ENCODE measurements at regions not wholly inside any gene's neighbourhood (a gene's known extent, or its start where the extent isn't known, plus 50 kb on each side); places are given as distances from the start of the nearest gene placed in this dataset.
A peak's percentile ranks its signal among the peaks of the same experiment; 100 is the strongest.

GRCh38 chr10:31604096-31604495 lies 285.1 kb downstream of the ZEB1 start:
- no peaks in the 10 kb centered on the region for H3K27me3 ChIP-seq
- WGBS, 2 donors = 65 to 72% methylated on average over 12 of the region's 12 CpGs
- no peak for TF ChIP-seq CTCF (IDR thresholded peaks at IDR 0.05)
- H3K27ac ChIP-seq = peak overlapping the region; percentile 74 to 95 (median 90)
- peak overlapping the region in 8 of 10 donors; percentile 51 to 76 (median 64) for H3K4me3 ChIP-seq
- no peaks in the 10 kb centered on the region for H3K9me3 ChIP-seq
- no peaks in the 10 kb centered on the region for H3K36me3 ChIP-seq
- peaks cover 0 to 46% (median 17%) of the 10 kb centered on the region in 9 donors for H3K4me1 ChIP-seq
- DNase-seq (peak in 1 of 2 donors; percentile 27), ATAC-seq (peak in 2 of 8 donors; percentile 4 to 6)
- intact Hi-C loops (cut with DNase I) = loop anchor here in 4 of 10 donors (5.0 to 10.0 kb wide), 4 partner anchors 93 to 819 kb away; no protein-coding TSS in a partner anchor

- H3K4me3 ChIP-seq = peak overlapping the region; percentile 48 to 76 (median 64)
- no peaks in the 10 kb centered on the region for H3K27me3 ChIP-seq
- peak in 1 of 9 donors; percentile 13 for TF ChIP-seq CTCF (IDR thresholded peaks at IDR 0.05)
- H3K36me3 ChIP-seq = no peaks in the 10 kb centered on the region
- WGBS, 2 donors = 5 to 6% methylated on average over 61 to 67 of the region's 68 CpGs
- peaks cover 0 to 46% (median 17%) of the 10 kb centered on the region in 9 donors for H3K4me1 ChIP-seq
- peak; percentile 96 to 97 for DNase-seq
- ATAC-seq = peak; percentile 94 to 98 (median 96)
- intact Hi-C loops (cut with DNase I) = loop anchor here in 5 of 10 donors (1.0 to 10.0 kb wide), 6 partner anchors 94 to 819 kb away; no protein-coding TSS in a partner anchor
- no peaks in the 10 kb centered on the region for H3K9me3 ChIP-seq
- H3K27ac ChIP-seq = peak overlapping the region; percentile 74 to 95 (median 90)
Measured at GRCh38 chr10:31603235-31604087, 284.4 kb downstream of the ZEB1 start.

- WGBS, 2 donors = 3 to 6% methylated on average over 22 of the region's 22 CpGs
- no peaks in the 10 kb centered on the region for H3K27me3 ChIP-seq
- ATAC-seq (peak; percentile 62 to 79 (median 68)), DNase-seq (peak; percentile 74 to 87)
- no peaks in the 10 kb centered on the region for H3K36me3 ChIP-seq
- H3K4me1 ChIP-seq = peaks cover 0 to 46% (median 17%) of the 10 kb centered on the region in 9 donors
- H3K4me3 ChIP-seq = peak overlapping the region; percentile 48 to 76 (median 64)
- TF ChIP-seq CTCF (IDR thresholded peaks at IDR 0.05) = no peak
- H3K27ac ChIP-seq = peak overlapping the region; percentile 74 to 95 (median 90)
- intact Hi-C loops (cut with DNase I) = loop anchor here in 5 of 10 donors (1.0 to 10.0 kb wide), 6 partner anchors 95 to 818 kb away; no protein-coding TSS in a partner anchor
- no peaks in the 10 kb centered on the region for H3K9me3 ChIP-seq
Measured at GRCh38 chr10:31602541-31603234, 283.7 kb downstream of the ZEB1 start.

- DNase-seq (no peak), ATAC-seq (no peak)
- TF ChIP-seq CTCF (IDR thresholded peaks at IDR 0.05) = no peak
- no peaks in the 10 kb centered on the region for H3K36me3 ChIP-seq
- no peaks in the 10 kb centered on the region for H3K27me3 ChIP-seq
- WGBS, 2 donors = 95 to 96% methylated on average over 3 of the region's 3 CpGs
- intact Hi-C loops (cut with DNase I) = loop anchor here in 4 of 10 donors (5.0 to 10.0 kb wide), 4 partner anchors 96 to 816 kb away; no protein-coding TSS in a partner anchor
- H3K4me1 ChIP-seq = peaks cover 0 to 34% (median 17%) of the 10 kb centered on the region in 9 donors
- H3K4me3 ChIP-seq = no peak overlapping the region
- H3K9me3 ChIP-seq = no peaks in the 10 kb centered on the region
- H3K27ac ChIP-seq = peak overlapping the region in 1 of 10 donors; percentile 6
Measured at GRCh38 chr10:31601136-31601535, 282.1 kb downstream of the ZEB1 start.

Measured in heart right ventricle (tissue), 16 donors.